NCI-H1092 treated with DMSO at 0.1 percent for 48 hours (cell line): ENCODE measurements at regions not wholly inside any gene's neighbourhood (a gene's known extent, or its start where the extent isn't known, plus 50 kb on each side); places are given as distances from the start of the nearest gene placed in this dataset.

Source experiments
- DNase-seq: peaks from one replicate; lab custom pipeline; 2025; lab: John Stamatoyannopoulos, UW

GRCh38 chr10:69684020-69684980 is 54.3 kb downstream of the FAM241B start:
- DNase-seq, result no peak

- DNase-seq, result no peak
Observed at GRCh38 chr10:69684981-69685353, 54.9 kb downstream of the FAM241B start.

- no peak for DNase-seq
Observed at GRCh38 chr10:69685426-69685801, 55.4 kb downstream of the FAM241B start.

- DNase-seq, result peak; percentile 32
Observed at GRCh38 chr10:69685802-69686585, 55.9 kb downstream of the FAM241B start.

DNA sequence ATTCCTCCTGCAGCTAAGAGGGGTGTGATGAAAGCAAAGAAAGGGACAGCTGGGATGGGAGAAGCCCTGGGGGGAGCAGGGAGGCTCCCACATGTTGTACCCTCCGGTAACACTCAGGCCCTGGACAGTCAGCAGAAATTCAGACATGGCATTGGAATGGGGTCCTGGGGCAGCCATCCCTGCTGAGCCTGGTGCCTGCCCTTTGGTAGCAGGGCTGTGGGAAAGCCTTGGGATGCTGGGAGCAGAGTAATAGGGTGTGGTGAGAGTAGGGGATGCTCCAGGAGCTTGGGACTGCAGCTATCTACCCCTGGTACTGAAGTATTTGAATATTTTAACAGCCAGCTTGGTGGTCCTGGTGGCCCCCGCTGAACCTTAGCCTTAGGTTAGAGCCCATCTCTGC is 56.8 kb downstream of the FAM241B start:
- no peak for DNase-seq

DNA sequence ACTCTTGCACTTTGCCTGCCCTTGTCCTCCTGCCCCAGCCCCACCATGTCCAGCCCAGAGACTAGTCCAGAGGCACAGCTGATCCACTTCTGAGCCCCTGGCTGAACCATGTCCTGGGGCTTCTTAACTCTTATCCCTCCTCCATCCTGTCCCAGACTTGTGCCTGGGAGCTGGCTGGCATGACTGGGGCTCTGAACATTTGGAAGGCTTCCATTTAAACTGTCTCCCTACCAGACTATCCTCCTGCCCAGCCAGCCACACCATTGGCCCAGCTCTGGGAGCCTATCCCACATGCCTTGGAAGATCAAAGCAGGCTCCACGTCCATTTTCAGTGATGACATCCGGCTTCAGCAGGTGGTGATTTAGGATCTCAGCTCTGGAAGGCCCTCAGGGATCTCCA is 57.4 kb downstream of the FAM241B start:
- DNase-seq, result no peak

DNA sequence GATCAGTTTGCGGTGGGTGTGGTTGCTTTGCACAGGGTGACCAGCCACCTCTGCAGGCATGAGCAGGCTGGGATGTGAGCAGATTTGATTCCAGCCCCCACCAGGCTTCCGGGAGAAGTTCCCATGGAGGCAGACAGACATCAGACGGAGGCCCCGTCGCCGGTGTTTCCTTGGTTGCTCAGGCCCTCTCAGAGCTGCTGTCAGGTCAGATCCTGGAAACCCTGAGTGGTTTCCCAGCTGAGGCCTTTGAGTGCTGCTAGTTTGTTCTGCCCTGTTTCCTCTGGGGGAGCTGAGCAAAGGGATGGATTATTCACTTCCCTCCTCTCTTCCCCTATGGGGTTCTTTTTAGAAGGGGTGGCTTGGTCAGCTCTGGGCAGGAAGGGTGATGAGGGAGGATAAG is 62.2 kb downstream of the FAM241B start:
- no peak for DNase-seq

- no peak for DNase-seq
Observed at GRCh38 chr10:69692891-69693290, 62.8 kb downstream of the FAM241B start.

DNA sequence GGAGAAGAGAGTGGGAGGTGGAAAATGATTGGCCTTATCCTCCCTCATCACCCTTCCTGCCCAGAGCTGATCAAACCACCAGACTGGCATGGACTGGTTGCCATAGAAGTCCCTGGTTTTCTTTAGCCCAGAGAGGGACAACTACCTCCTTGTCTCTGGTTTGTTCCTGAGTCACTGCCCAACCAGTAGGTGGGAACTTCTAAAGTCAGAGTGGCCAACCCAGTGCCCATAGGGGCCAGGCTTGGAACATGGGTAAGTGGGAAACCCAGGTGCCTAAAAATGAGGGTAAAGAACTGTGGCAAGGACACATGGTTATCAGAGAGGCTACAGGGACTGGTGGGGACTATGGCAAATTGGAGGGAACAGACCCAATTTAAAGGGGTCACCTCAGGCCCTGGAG is 63.8 kb downstream of the FAM241B start:
- no peak for DNase-seq

DNA sequence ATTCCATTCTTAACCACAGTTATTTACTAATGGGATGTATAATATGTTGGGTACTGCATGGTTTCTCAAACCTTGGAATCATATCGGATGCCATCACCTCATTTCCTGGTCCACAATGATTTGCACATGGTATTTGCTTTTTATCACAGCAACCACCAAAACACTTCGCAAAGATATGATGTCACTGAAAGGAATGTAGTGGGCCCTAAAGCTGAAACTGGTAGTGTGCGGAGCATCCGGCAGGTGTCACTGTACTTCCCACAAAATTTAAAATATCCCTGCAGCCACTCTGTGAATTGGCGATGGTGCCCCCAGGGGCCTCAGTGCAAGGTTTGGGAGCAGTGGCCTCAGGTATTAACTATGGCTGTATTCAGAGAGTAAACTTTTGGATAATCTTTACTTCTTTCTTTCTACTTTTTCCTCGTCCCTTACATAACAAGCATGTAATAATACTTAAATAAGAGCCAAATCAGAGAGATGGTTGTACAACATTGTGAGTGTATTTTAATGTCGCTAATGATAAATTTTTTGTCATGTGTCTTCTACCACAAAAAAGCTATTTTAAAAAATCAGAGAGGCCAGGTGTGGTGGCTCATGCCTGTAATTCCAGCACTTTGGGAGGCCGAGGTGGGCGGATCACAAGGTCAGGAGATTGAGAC is 66.2 kb downstream of the FAM241B start:
- DNase-seq, result no peak

DNA sequence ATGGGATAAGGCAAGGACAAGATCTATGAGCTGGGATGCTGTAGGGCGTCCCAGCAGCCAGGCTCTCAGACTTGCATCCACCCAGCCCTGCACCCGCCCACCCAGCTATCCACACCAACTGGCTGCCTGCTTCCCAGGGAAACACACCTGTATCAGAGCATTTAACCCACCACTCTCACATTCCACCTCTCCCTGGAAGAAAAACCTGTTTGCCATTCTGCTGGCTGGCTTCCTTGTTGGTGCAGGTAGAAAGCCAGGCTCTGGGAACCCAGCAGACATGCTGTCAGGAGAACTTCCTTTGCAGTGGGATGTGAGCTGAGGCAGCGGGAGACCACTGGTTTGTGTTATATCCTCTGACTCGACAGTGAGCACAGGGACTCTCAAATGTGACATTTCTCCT is 67.0 kb downstream of the FAM241B start:
- DNase-seq, result no peak

- DNase-seq, result no peak
Observed at GRCh38 chr10:69703256-69703655, 73.2 kb downstream of the FAM241B start.

GRCh38 chr10:69703766-69704630 is 74.0 kb downstream of the FAM241B start:
- DNase-seq, result no peak

- no peak for DNase-seq
Observed at GRCh38 chr10:69709366-69709941, 79.4 kb downstream of the FAM241B start.

DNA sequence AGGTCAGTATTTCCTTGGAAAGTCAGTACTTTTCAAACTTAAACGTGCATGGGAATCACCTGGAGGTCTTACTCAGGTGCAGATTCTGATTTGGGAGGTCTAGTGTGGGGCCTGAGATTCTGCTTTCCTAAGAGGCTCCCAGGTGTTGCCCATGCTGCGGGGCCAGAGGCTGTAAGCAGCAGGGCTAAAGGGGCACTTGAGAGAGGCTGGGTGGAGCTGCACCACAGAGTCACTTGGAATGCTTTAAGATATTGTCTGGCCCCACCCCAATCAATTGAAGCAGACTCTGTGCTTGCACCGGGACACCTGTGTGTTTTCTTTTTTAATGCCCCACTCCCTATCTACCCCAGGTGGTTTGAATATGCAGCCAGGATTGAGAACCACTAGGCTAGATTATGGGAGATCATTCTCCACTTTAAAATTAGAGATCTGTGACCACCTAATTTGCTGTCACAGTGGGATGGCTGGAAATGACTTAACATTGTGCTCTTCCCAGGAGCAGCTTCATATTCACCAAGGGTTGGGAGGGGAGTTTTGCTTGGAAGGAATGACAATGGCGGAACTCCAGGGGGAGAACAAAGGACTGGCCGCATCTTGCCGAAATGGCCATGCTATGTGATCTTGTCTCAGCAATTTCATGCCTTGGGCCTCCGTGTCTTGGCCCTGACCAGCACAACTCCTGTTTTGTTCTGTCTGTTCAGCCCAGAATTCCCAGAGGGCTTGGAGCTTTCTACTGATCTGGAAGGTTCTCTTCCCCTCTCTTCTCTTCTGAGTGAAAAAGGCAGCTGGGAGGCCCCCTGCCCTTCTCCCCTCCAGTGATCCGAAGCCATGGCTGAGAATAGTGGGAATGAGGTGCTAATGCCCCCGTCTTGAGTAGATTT is 80.2 kb downstream of the FAM241B start:
- DNase-seq, result no peak

DNA sequence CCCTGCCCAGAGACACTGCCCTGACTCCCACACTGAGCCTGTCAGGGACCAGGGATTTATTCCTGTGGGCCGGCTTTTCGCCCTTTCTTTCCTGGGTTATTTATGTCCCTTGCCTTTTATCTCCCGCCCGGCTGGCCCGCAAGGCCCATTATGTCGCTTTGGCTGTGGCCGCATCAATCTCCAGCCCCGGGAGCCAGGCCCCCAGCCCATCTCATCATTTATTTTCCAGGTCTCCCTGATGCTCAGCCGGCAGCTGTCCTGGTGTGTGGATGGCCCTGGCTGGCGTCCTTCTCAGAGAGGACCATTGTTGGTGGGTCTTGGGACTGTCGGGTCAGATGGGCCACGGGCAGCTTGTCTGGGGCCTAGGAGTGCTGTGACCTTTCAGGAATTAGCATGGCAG is 82.3 kb downstream of the FAM241B start:
- DNase-seq, result no peak

DNA sequence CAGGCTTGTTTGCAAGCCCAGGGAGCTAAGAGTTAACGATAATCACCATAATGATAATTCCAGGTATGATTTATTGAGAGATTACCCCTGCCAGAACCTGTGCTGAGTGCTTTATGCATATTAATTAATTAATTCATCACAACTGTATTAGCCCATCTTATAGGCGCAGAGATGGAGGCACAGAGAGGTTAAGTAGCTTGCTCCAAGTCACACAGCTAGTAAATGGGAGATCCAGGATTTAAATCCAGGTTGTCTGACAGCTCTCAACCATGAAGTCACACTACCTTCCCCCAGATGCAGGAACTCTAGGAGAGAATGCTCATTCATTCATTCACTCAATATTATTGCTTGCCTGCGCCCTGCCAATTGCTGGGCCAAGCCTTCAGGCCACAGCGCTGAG is 84.5 kb downstream of the FAM241B start:
- no peak for DNase-seq

DNA sequence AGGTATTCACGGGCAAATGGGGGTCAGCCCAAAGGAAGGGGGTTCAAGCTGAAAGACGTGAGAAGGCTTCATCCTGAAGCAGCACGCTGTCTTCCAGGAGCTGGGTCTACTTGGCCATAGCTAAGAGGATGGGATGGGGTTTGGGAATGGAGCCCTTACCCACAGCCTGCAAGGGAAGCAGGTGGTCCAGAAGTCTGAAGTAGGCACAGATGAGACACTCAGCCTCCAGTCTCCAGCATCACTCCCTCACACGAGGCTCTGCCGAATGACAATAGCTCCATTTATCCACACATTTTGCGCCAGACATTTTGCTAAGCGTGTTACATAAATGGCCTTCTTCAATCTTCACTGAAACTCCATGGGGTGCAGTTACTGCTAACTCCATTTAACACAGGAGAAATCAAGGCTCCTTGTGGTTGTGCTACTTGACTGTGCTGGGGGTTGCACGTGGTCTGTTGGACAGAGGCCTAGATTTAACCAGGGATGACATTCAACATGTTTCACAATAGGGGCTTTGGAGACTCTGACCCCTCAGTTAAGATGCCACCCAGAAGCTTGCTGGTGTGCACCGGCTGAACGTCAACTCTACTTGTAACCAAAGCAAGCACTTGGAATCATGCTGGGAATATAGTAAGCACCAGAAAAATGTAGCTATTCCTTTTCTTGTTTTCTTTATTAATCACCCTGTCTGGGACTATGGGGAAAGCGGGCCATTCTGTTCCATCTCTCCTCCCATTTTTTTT is 85.3 kb downstream of the FAM241B start:
- DNase-seq, result no peak

DNA sequence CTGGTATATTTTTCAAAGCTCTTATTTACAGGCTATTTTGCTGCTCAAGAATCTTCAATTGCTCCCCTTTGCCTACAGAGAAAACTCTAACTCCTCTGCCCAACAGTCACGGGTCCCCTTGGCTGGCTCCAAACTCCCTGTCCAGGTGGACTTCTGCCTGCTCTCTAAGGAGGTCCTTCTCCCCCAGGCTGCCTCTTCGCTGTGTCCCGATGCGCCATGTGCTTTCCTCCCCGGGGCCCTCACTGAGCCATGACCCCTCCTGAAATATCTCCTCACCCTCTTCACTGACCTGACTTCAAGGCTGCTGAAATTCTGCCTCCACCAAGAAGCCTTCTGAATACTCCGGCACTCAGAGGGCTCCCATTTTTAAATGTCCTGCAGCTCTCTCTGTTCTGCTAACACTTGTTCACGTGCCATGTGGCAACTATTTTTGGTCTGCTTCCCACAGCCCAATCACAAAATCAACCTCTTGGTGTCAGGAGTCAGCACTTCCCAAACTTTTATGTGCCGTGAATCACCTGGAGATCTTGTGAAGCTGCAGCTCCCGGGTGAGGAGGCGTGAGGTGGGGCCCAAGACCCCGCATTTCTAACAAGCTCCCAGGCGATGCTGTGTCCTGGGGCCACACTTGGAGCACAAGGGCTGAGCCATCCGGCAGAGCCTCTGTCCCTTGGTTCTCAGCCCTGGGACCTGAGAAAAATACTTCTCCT is 85.7 kb upstream of the COL13A1 start:
- no peak for DNase-seq
